Stimulated activated memory B cell treated with anti-CD40 and anti-IgM and Interleukin-4, amounts not matched to agents 10 μg/mL and 1 μg/mL and 100 μg/mL, for 72 hours (primary cell): ENCODE measurements at regions not wholly inside any gene's neighbourhood (a gene's known extent, or its start where the extent isn't known, plus 50 kb on each side); places are given as distances from the start of the nearest gene placed in this dataset.

ENCODE experiments used
- ATAC-seq: fragments of 150-1000 bp; cut with Tn5 transposase; 2 replicates; pipeline ENCODE4 v1.10.0; 2021
- H3K27ac Mint-ChIP-seq: one replicate; pipeline ENCODE4 v1.8.0; 2022; ENCODE audit warnings: mild to moderate bottlenecking, mixed read lengths
- H3K27me3 Mint-ChIP-seq: one replicate; pipeline ENCODE4 v1.8.0; 2022; ENCODE audit warnings: mixed read lengths
- H3K36me3 Mint-ChIP-seq: one replicate; pipeline ENCODE4 v1.8.0; 2022; ENCODE audit warnings: mixed read lengths
- H3K4me1 Mint-ChIP-seq: one replicate; pipeline ENCODE4 v1.8.0; 2022; ENCODE audit warnings: mixed read lengths
- H3K4me3 Mint-ChIP-seq: one replicate; pipeline ENCODE4 v1.8.0; 2022; ENCODE audit warnings: mild to moderate bottlenecking, moderate library complexity, mixed read lengths
- H3K9me3 Mint-ChIP-seq: one replicate; pipeline ENCODE4 v1.8.0; 2022; ENCODE audit warnings: mixed read lengths

- no peak for ATAC-seq
- H3K9me3 Mint-ChIP-seq = peaks cover 4% of the 10 kb centered on the region
- H3K4me3 Mint-ChIP-seq = no peak overlapping the region
- H3K27me3 Mint-ChIP-seq = no peaks in the 10 kb centered on the region
- no peak overlapping the region for H3K27ac Mint-ChIP-seq
- H3K4me1 Mint-ChIP-seq = no peaks in the 10 kb centered on the region
- no peaks in the 10 kb centered on the region for H3K36me3 Mint-ChIP-seq
These were observed 312.0 kb downstream of the KCNC2 start for GRCh38 chr12:74897425-74898211.

DNA sequence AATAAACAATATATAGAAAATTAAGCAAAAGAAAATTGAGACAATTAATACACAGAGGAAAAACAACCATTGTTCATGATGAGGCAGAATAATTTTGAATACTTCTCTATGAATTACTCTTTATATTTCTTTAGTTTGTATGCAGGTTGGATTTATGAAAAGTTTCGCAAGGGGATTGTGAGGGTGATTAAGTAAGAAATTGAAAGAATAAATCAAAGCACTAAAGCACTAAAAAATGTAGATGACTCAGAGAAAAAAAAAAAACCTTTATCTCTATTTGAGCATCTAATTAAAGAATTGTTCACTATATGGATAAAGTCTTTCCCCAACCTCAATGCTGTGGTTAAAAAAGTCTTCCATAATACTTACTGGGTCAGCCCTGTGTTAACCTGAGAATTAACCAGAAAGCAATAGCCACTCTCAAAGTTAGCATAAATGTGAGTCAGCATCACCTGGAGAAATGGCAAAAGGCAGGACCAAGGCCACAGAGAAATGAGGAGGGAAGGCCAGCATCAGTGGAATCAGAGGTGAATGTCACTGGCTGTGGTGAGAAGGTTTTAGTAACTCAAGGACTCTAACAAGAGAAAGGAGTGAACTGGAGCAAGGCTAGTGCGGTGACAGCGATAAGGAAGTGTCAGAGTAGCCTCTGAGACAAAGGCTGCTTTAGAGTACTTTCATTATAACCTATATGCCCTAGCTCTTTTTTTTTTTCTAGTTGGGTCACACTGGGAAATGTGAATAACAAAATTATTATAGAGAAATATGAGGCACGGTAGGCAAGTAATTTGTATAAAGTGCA lies 310.4 kb downstream of the KCNC2 start:
- Mint-ChIP-seq H3K4me3 (no peak overlapping the region), H3K4me1 (no peaks in the 10 kb centered on the region), H3K27ac (no peak overlapping the region), H3K36me3 (no peaks in the 10 kb centered on the region), H3K9me3 (no peaks in the 10 kb centered on the region), H3K27me3 (no peaks in the 10 kb centered on the region)
- no peak for ATAC-seq

GRCh38 chr12:74900232-74900631 lies 309.4 kb downstream of the KCNC2 start:
- no peak overlapping the region for H3K27ac Mint-ChIP-seq
- no peak overlapping the region for H3K4me3 Mint-ChIP-seq
- no peaks in the 10 kb centered on the region for H3K36me3 Mint-ChIP-seq
- no peak for ATAC-seq
- H3K4me1 Mint-ChIP-seq = no peaks in the 10 kb centered on the region
- no peaks in the 10 kb centered on the region for H3K9me3 Mint-ChIP-seq
- no peaks in the 10 kb centered on the region for H3K27me3 Mint-ChIP-seq

- no peaks in the 10 kb centered on the region for H3K4me1 Mint-ChIP-seq
- no peak overlapping the region for H3K27ac Mint-ChIP-seq
- H3K9me3 Mint-ChIP-seq = no peaks in the 10 kb centered on the region
- no peaks in the 10 kb centered on the region for H3K27me3 Mint-ChIP-seq
- no peak overlapping the region for H3K4me3 Mint-ChIP-seq
- H3K36me3 Mint-ChIP-seq = no peaks in the 10 kb centered on the region
- no peak for ATAC-seq
These were observed 306.1 kb downstream of the KCNC2 start for GRCh38 chr12:74903522-74903921.

DNA sequence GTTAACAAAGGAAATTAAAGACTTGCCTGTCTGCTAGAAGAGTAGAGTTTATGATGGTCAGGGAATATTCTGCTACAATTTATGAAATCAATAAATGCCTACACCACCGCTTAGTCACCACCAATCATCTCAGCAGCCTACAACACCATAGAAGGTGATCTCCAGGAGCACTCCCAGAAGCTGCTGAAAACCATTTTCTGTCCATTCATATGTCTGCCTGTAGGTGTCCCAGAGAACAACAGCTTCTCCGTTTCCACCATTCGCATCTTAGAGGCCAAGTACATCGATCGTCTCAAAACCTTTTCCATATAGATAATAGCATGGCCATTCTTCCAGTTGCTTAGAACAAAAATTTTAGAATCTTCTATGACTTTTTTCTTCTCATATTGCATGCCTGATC lies 303.4 kb downstream of the KCNC2 start:
- Mint-ChIP-seq H3K27me3 (no peaks in the 10 kb centered on the region), H3K4me1 (no peaks in the 10 kb centered on the region), H3K4me3 (no peak overlapping the region), H3K27ac (no peak overlapping the region), H3K9me3 (no peaks in the 10 kb centered on the region), H3K36me3 (no peaks in the 10 kb centered on the region)
- no peak for ATAC-seq

DNA sequence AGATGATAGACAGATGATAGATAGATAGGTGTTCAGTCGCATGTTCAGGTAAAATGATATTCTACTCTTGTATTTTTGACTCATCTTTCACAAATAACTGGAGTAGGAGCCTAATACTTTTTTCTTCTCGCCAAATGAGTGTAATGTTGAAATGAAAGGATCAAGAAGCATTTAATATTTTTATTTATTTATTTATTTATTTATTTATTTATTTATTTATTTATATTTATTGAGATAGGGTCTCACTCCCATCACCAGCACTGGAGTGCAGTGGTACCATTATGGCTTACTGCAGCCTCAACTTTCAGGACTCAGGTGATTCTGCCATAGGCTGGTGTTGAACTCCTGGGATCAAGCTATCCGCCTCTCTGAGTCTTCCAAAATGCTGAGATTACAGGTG lies 298.8 kb downstream of the KCNC2 start:
- H3K4me1 Mint-ChIP-seq = no peaks in the 10 kb centered on the region
- H3K27me3 Mint-ChIP-seq = no peaks in the 10 kb centered on the region
- H3K36me3 Mint-ChIP-seq = no peaks in the 10 kb centered on the region
- no peak for ATAC-seq
- H3K27ac Mint-ChIP-seq = no peak overlapping the region
- H3K9me3 Mint-ChIP-seq = no peaks in the 10 kb centered on the region
- H3K4me3 Mint-ChIP-seq = no peak overlapping the region

DNA sequence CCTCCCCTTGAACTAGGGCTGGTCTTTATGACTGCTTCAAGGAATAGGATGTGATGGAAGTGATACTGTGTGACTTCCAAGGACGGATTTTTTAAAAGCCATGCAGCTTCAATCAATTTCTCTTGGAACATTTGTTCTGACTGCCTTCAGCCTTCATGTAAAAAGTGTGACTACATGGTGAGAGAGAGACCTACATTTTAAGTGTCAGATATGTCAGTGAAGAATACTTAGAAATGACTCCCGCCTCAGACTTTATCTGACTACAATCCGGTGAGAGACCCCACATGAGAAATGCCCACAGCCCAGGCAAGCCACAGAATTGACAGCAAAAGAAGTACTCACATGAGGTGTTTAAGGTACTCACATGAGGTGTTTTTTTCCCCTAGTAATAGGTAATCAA lies 295.3 kb downstream of the KCNC2 start:
- Mint-ChIP-seq H3K4me3 (no peak overlapping the region), H3K4me1 (no peaks in the 10 kb centered on the region), H3K27me3 (no peaks in the 10 kb centered on the region), H3K9me3 (no peaks in the 10 kb centered on the region), H3K36me3 (no peaks in the 10 kb centered on the region), H3K27ac (no peak overlapping the region)
- ATAC-seq = no peak

DNA sequence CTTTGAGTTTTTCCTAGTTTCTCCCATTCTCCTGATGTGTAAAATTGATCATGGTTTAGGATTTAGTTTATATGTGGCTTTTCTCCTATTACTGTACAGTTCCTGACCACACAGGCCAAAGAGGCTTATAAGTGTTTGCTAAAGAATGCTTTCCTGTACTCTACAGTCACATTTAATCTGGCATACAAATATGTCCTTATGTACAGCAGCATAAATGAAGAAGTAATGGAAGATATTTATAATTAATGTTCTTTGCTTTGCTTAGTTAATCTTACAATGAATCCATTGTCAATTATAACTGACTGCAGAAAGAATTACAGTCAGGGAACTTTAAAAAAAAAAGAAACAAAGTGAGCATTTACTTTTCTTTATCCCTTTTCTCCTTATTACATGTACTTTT lies 293.9 kb downstream of the KCNC2 start:
- Mint-ChIP-seq H3K4me1 (no peaks in the 10 kb centered on the region), H3K27me3 (no peaks in the 10 kb centered on the region), H3K27ac (no peak overlapping the region), H3K9me3 (no peaks in the 10 kb centered on the region), H3K4me3 (no peak overlapping the region), H3K36me3 (no peaks in the 10 kb centered on the region)
- no peak for ATAC-seq

DNA sequence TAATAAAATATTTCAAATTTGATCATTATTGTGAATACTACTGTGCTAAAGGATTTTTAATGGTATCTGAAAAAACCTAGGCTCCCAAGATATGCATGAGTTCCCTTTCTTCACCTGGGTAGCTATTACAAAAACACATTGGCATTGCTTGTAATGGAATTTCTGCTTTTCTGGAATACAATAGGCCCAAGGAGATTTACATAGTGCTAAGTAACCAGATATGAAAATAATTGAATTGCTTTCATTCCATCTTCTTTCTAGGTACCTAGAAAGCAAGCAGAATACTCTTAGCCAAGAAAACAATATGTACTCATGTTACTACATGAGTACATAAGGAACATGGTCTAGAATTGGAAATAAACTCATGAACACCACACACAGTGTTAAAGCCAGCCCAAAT lies 291.9 kb downstream of the KCNC2 start:
- Mint-ChIP-seq H3K4me1 (no peaks in the 10 kb centered on the region), H3K27me3 (no peaks in the 10 kb centered on the region), H3K36me3 (no peaks in the 10 kb centered on the region), H3K27ac (no peak overlapping the region), H3K9me3 (peaks cover 3% of the 10 kb centered on the region), H3K4me3 (no peak overlapping the region)
- no peak for ATAC-seq

DNA sequence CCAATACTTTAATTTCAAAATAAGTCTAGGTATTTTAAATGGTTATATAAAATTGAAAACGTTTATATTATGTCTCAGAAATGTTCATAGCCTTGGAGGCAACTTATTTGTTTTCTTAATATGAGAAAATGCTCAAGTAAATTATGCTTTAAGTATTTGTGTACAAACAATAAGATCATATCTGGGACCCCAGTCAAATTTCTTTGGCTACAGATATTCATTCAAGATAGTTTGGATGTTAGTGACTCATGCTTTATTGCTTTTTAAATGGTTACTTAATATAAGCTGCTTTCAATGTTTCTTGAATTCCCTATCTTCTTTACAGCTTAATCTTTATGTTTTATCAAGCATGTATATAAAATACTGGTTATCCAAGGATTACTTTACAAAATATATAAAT lies 291.3 kb downstream of the KCNC2 start:
- peaks cover 6% of the 10 kb centered on the region for H3K9me3 Mint-ChIP-seq
- no peak overlapping the region for H3K4me3 Mint-ChIP-seq
- ATAC-seq = no peak
- H3K27ac Mint-ChIP-seq = no peak overlapping the region
- no peaks in the 10 kb centered on the region for H3K4me1 Mint-ChIP-seq
- no peaks in the 10 kb centered on the region for H3K36me3 Mint-ChIP-seq
- no peaks in the 10 kb centered on the region for H3K27me3 Mint-ChIP-seq

- Mint-ChIP-seq H3K4me3 (no peak overlapping the region), H3K27me3 (no peaks in the 10 kb centered on the region), H3K27ac (no peak overlapping the region), H3K9me3 (peaks cover 13% of the 10 kb centered on the region), H3K36me3 (no peaks in the 10 kb centered on the region), H3K4me1 (no peaks in the 10 kb centered on the region)
- ATAC-seq = no peak
These were observed 287.5 kb downstream of the KCNC2 start for GRCh38 chr12:74922117-74922516.

DNA sequence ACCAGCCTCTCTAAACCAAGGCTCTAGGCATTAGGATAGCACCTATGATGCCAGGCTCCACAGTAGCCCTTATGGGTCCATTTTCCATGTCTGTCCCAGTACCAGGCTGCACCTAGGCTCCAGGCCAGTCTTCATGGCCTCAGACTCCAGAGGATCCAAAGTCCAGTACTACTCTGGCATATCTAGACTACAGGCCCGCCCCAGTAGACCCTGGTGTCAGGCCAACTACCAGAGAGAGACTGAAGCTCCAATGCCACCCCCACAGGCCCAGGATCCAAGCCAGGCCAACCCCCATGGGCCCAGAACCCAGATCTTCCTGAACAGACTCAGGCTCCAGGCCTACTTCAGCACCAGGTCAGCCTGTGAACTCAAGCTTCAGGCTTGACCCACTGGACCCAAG lies 287.0 kb downstream of the KCNC2 start:
- Mint-ChIP-seq H3K27ac (no peak overlapping the region), H3K4me3 (no peak overlapping the region), H3K27me3 (no peaks in the 10 kb centered on the region), H3K9me3 (peaks cover 18% of the 10 kb centered on the region), H3K4me1 (no peaks in the 10 kb centered on the region), H3K36me3 (no peaks in the 10 kb centered on the region)
- ATAC-seq = no peak

- no peaks in the 10 kb centered on the region for H3K4me1 Mint-ChIP-seq
- H3K9me3 Mint-ChIP-seq = no peaks in the 10 kb centered on the region
- no peak overlapping the region for H3K4me3 Mint-ChIP-seq
- no peaks in the 10 kb centered on the region for H3K27me3 Mint-ChIP-seq
- ATAC-seq = no peak
- no peak overlapping the region for H3K27ac Mint-ChIP-seq
- no peaks in the 10 kb centered on the region for H3K36me3 Mint-ChIP-seq
These were observed 268.0 kb downstream of the KCNC2 start for GRCh38 chr12:74941670-74942069.

DNA sequence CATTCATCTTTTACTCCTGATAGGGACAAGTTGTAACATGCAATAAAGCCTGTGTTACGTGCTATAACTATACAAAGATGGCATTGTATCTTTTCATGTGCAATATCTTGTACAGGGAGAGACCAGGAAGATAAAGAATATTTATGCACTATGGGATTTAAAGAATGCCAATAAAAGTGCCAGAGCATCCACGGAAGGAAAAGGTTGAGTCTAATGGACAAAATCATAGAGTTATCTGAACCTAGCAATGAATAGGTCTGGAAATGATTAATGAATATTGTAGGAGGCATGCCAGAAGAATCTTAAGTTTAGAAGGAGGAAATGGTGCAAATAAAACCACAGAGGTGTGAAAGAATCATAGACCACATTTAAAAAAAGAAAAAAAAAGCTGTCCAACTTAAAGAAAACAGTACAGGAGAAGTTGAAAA lies 263.9 kb downstream of the KCNC2 start:
- no peak overlapping the region for H3K27ac Mint-ChIP-seq
- peaks cover 3% of the 10 kb centered on the region for H3K9me3 Mint-ChIP-seq
- no peak for ATAC-seq
- H3K36me3 Mint-ChIP-seq = no peaks in the 10 kb centered on the region
- no peaks in the 10 kb centered on the region for H3K4me1 Mint-ChIP-seq
- no peak overlapping the region for H3K4me3 Mint-ChIP-seq
- H3K27me3 Mint-ChIP-seq = no peaks in the 10 kb centered on the region

GRCh38 chr12:74953697-74954096 lies 255.9 kb downstream of the KCNC2 start:
- H3K4me3 Mint-ChIP-seq = no peak overlapping the region
- no peaks in the 10 kb centered on the region for H3K4me1 Mint-ChIP-seq
- no peaks in the 10 kb centered on the region for H3K36me3 Mint-ChIP-seq
- no peaks in the 10 kb centered on the region for H3K27me3 Mint-ChIP-seq
- no peak overlapping the region for H3K27ac Mint-ChIP-seq
- H3K9me3 Mint-ChIP-seq = peaks cover 3% of the 10 kb centered on the region
- no peak for ATAC-seq

DNA sequence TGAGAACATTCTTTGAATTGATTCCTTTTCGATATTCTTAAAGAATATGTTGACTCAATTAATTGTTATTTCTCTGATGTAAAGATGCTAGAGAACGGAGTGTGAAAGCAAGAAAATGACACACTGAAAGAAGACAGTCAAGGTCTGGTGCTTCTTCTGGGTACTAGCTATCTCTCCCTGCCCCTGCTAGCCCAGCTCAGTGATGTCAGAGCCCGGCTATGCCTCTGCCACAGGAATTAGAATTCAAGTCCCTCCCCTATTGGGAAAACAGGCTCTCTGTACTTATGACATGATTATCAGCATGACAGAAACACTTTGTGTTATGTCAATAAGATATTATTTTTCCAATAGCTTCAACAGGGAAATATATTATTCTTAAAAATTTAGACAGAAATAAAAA lies 252.4 kb downstream of the KCNC2 start:
- ATAC-seq = no peak
- no peak overlapping the region for H3K4me3 Mint-ChIP-seq
- H3K9me3 Mint-ChIP-seq = peaks cover 2% of the 10 kb centered on the region

More for the DNA sequence above, 252.4 kb downstream of the KCNC2 start:
- H3K4me1 Mint-ChIP-seq = no peaks in the 10 kb centered on the region
- H3K27me3 Mint-ChIP-seq = no peaks in the 10 kb centered on the region
- H3K27ac Mint-ChIP-seq = no peak overlapping the region
- no peaks in the 10 kb centered on the region for H3K36me3 Mint-ChIP-seq
